Gastroesophageal sphincter (tissue), 4 donors: ENCODE measurements at regions not wholly inside any gene's neighbourhood (a gene's known extent, or its start where the extent isn't known, plus 50 kb on each side); places are given as distances from the start of the nearest gene placed in this dataset.

Experiments used
- ATAC-seq: fragments of 150-250 bp; one replicate; pipeline ENCODE4 v1.9.1; 2016; ENCODE audit warnings: mild to moderate bottlenecking, moderate library complexity
- H3K27ac ChIP-seq, 4 donors: fragments of 200-600 bp; sonication (generic) in 3 of 4; 1 replicate in 3 of 4; 2 replicates in 1 of 4; pipeline ENCODE4 v1.5.1; 2016 to 2019
- H3K27me3 ChIP-seq: fragments of 200-600 bp; sonication (generic); one replicate; pipeline ENCODE4 v1.5.1; 2019
- H3K36me3 ChIP-seq, 2 donors: fragments of 200-600 bp; sonication (generic); one replicate each; pipeline ENCODE4 v1.5.1; 2019; ENCODE audit warnings: control low read depth in 1 of 2
- H3K4me1 ChIP-seq, 3 donors: fragments of 200-600 bp; sonication (generic); 1 replicate in 2 of 3; 2 replicates in 1 of 3; pipeline ENCODE4 v1.5.1; 2016 to 2019; ENCODE audit warnings: control low read depth in 2 of 3
- H3K4me3 ChIP-seq, 2 donors: fragments of 200-600 bp; sonication (generic); one replicate each; pipeline ENCODE4 v1.5.1; 2019; ENCODE audit warnings: mild to moderate bottlenecking in 1 of 2, moderate library complexity in 1 of 2
- H3K9me3 ChIP-seq, 3 donors: fragments of 200-600 bp; sonication (generic); one replicate each; pipeline ENCODE4 v1.5.1; 2017 to 2019; ENCODE audit warnings: control low read depth in 2 of 3
- EP300 ChIP-seq: sonication (generic); formaldehyde crosslinking; IDR thresholded peaks from one replicate; pipeline ENCODE4 v1.6.1; 2017; ENCODE audit warnings: antibody characterized with exemption, mild to moderate bottlenecking
- POLR2A ChIP-seq, 2 donors: fragments of 450-650 bp; IDR thresholded peaks; one replicate each; pipeline ENCODE4 v1.6.1; 2017; ENCODE audit warnings: antibody characterized with exemption in 2 of 2, mild to moderate bottlenecking in 2 of 2, moderate library complexity in 1 of 2
- POLR2AphosphoS5 ChIP-seq: sonication (generic); formaldehyde crosslinking; IDR thresholded peaks from one replicate; pipeline ENCODE4 v1.6.1; 2017; ENCODE audit warnings: antibody characterized with exemption
- WGBS, 2 donors: methylation state at CpG; one replicate each; pipeline ENCODE4 v1.1.5; 2018; ENCODE audit warnings: low coverage in 1 of 2; 5-methylcytosine and 5-hydroxymethylcytosine counted together
- TF ChIP-seq, protein P1 (sequence below), 4 experiments: fragments of 200-600 bp in 2 of 4; fragments of 450-650 bp in 2 of 4; sonication (generic) in 1 of 4; IDR thresholded peaks; one replicate each; pipeline ENCODE4 v1.5.1; 2017 to 2019; ENCODE audit warnings: antibody characterized with exemption in 4 of 4, mild to moderate bottlenecking in 2 of 4, moderate library complexity in 2 of 4

DNA sequence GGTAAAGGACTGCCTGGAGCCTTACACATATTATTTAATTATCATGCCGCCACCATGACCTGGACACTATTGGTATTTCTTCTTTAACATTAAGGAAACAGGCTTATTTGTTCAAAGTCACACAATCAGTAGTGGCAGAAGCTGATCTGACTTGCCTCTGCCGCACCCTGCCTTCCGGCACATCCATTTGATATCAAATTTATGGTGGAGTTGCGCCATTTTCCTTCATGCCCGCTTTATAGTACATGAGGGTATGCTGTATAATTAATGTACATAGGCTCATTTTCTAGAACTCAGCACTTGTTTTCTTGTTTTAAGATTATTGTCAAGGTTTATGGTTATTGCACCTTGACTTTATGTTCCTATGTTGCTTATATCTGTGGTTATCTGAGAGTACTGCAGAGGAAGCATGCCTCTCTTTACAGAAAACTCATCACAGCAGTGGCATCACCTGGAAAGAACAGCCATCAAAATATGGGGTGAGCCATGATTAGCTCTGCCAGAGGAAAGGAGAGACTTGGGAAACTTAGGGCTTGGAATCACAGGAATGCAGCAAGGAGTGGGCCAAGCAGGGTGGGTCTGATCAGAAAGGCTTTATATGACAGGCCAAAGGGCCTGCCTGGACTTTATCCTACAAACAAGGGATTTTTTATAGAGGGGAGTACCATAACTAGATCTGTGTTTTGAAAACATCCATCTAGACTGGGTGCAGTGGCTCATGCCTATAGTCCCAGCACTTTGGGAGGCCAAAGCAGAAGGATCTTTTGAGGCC, 72.2 kb upstream of the GJB5 start:
- Histone ChIP-seq H3K27me3 (peaks cover 49% of the 10 kb centered on the region), H3K4me1 (no peaks in the 10 kb centered on the region), H3K36me3 (no peaks in the 10 kb centered on the region), H3K4me3 (no peak overlapping the region), H3K27ac (no peak overlapping the region), H3K9me3 (no peaks in the 10 kb centered on the region)
- WGBS, 2 donors: 90 to 100% methylated on average over 5 of the region's 5 CpGs
- no peak for TF ChIP-seq EP300
- TF ChIP-seq, protein P1, sequence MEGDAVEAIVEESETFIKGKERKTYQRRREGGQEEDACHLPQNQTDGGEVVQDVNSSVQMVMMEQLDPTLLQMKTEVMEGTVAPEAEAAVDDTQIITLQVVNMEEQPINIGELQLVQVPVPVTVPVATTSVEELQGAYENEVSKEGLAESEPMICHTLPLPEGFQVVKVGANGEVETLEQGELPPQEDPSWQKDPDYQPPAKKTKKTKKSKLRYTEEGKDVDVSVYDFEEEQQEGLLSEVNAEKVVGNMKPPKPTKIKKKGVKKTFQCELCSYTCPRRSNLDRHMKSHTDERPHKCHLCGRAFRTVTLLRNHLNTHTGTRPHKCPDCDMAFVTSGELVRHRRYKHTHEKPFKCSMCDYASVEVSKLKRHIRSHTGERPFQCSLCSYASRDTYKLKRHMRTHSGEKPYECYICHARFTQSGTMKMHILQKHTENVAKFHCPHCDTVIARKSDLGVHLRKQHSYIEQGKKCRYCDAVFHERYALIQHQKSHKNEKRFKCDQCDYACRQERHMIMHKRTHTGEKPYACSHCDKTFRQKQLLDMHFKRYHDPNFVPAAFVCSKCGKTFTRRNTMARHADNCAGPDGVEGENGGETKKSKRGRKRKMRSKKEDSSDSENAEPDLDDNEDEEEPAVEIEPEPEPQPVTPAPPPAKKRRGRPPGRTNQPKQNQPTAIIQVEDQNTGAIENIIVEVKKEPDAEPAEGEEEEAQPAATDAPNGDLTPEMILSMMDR (IDR thresholded peaks at IDR 0.05): no peak
- TF ChIP-seq POLR2A (IDR thresholded peaks at IDR 0.05): no peak
- TF ChIP-seq POLR2AphosphoS5: no peak
- ATAC-seq: no peak

DNA sequence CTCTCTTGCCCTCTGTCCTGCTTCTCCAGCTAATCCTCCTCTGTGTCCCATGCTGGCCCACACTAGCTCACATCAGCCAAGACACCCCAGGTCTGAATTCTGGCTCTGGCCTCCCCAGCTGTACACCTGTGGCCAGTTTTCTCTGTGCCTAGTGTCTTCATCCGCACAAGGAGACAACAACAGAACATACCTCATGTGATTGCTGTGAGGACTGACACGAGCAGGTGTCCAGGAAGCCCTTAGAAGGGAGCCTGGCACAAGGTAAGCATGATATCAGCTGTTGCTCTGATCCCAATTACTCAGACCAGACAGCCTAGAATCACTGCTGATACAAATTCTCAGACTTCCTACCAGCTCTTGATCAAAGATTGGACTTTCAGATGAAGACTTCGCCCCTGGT, 71.2 kb upstream of the GJB5 start:
- H3K9me3 ChIP-seq: no peaks in the 10 kb centered on the region
- no peak overlapping the region for H3K4me3 ChIP-seq
- H3K27ac ChIP-seq: no peak overlapping the region
- no peaks in the 10 kb centered on the region for H3K36me3 ChIP-seq
- 80 to 83% methylated on average over 1 to 3 of the region's 3 CpGs for WGBS, 2 donors
- no peak for TF ChIP-seq POLR2AphosphoS5
- TF ChIP-seq, protein P1 (IDR thresholded peaks at IDR 0.05): no peak
- no peak for TF ChIP-seq POLR2A (IDR thresholded peaks at IDR 0.05)
- no peak for TF ChIP-seq EP300
- H3K27me3 ChIP-seq: peaks cover 53% of the 10 kb centered on the region
- no peaks in the 10 kb centered on the region for H3K4me1 ChIP-seq
- ATAC-seq: no peak

DNA sequence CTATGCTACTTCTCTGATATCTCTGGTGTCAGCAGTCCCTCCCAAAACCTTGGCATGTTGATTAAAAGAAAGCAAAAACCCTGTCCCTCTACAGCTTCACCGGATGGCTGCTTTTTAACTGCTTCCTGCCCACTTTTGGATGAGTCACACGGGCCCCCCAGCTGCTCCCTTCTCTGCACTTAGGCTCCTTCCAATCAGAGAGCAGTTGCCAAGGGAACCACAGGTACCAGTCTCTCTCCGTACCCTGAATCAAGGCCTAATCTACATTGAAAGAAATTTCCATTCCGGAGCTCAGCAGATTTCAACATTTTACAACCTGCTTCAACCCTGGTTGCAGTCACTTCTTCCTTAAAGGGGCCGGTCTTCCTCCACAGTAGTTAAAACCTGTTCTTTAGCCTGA, 70.6 kb upstream of the GJB5 start:
- TF ChIP-seq, protein P1 (IDR thresholded peaks at IDR 0.05): no peak
- TF ChIP-seq EP300 (no peak), POLR2A (IDR thresholded peaks at IDR 0.05) (no peak), POLR2AphosphoS5 (no peak)
- 17 to 24% methylated on average over 5 of the region's 5 CpGs for WGBS, 2 donors
- H3K4me1 ChIP-seq: no peaks in the 10 kb centered on the region
- no peak for ATAC-seq
- no peaks in the 10 kb centered on the region for H3K36me3 ChIP-seq
- H3K27ac ChIP-seq: no peak overlapping the region
- H3K4me3 ChIP-seq: no peak overlapping the region
- no peaks in the 10 kb centered on the region for H3K9me3 ChIP-seq
- H3K27me3 ChIP-seq: peaks cover 58% of the 10 kb centered on the region

DNA sequence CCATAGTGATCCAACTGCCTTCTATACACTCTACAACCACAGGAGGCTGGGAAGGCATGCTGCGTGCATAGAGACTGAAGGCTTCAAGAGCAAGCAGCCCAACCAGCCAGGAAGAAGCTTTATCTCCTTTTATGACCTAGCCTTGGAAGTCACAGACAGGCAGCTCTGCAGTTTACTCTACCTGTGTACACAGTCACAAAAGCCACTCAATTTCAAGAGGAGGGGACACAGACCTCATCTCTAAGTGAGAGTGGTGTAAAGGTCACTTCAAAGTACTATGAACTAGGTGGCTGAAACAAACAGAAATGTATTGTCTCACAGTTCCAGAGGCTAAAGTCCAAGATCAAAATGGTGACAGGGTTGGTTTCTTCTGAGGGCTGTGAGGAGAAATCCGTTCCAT, 69.6 kb upstream of the GJB5 start:
- ATAC-seq: no peak

More for the DNA sequence above, 69.6 kb upstream of the GJB5 start:
- TF ChIP-seq, protein P1 (IDR thresholded peaks at IDR 0.05): no peak
- TF ChIP-seq POLR2AphosphoS5 (no peak), EP300 (no peak), POLR2A (IDR thresholded peaks at IDR 0.05) (no peak)
- Histone ChIP-seq H3K4me1 (no peaks in the 10 kb centered on the region), H3K27ac (no peak overlapping the region), H3K4me3 (no peak overlapping the region), H3K36me3 (no peaks in the 10 kb centered on the region), H3K27me3 (peaks cover 59% of the 10 kb centered on the region), H3K9me3 (no peaks in the 10 kb centered on the region)
- 61 to 82% methylated on average over 2 of the region's 2 CpGs for WGBS, 2 donors
